NCI-H1694 treated with DMSO at 0.1 percent for 48 hours (cell line): ENCODE measurements at regions not wholly inside any gene's neighbourhood (a gene's known extent, or its start where the extent isn't known, plus 50 kb on each side); places are given as distances from the start of the nearest gene placed in this dataset.
"Not testable (repeated sequence)": the region's sequence is repeated elsewhere in the genome, so short reads cannot be mapped to it uniquely, and the experiment has no call there.

Source experiments
- DNase-seq: peaks from one replicate; lab custom pipeline; 2025; lab: John Stamatoyannopoulos, UW

DNA sequence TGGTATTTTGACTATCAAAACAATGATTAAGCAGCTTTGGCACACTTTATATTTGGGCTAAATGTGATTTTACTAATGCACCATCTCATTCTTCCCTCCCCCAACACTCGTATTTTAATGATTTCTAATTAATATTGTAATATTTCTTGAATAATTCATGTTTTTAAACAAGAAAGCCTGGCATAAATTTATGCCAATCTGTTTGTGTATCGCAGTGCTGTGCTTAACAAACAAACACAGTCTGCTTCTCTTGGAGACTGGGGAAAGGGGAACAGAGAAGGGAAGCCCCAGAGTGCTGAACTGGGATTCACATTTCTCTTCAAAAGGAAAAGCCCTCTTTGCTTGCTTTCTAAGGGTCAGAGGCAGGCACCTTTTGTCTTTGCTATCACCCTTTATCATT lies 496.9 kb upstream of the STXBP6 start:
- no peak for DNase-seq

DNA sequence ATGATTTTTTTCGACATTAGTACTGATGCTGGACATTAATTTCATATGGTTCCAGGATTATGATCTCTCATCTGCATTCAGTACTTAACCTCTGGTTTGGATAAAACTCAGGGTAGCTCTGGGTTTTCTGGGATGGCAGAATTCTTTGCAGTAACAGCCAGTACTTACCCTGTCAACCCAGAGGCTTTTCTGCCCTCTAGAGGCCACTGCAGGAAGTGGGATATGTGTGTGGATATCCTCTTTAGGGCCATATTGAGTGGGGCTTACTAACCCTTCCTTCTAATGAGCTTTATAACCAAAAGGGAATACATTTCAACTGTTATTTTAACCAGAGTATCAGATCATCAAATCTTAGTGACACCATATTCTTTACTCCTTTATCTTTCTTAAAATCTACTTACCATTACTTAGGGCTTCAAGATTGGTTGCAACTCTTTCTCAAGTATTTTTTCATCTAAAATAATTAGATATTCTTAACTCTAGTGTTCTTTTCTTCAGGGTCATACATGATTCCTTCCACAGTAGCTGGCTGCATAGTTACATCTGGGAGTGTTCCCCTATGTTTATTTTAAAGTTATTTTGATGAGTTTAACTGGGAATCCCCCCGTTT lies 488.0 kb upstream of the STXBP6 start:
- peak; percentile 37 for DNase-seq

DNA sequence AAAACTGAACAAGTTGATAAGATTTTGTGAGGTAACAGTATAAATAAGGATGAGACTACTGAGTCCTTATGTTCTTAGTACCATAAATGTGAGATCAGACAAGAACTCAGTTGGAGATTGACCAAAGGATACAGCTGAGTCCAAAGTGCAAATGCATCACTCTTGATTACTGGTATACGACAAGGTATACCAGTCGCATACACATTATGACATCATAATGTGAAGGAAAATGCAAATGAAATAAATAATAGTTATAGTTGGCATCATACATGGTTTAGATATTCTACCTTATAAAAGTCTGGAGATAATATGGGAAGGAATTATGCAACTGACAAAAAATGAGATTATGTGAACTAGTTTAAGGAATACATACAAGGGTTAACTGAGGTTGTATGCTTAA lies 476.3 kb upstream of the STXBP6 start:
- no peak for DNase-seq

DNA sequence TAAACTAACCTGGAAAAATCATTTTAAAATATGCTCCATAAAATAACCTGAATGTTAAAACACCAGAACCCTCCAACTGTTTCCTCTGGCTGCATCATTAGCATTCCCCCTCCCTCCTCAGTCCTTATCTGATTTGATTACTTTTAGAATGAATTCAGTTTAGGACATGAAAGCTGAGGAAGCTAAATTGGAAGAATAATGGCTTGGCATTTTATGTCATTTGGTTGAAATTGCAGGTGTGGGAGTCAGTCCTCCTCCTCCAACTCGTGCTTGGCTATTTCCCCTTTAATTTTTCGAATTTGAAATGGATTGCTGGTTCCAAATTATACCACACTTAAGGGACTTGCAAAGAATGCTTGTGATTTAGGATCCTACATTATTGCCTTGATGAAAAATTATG lies 473.0 kb upstream of the STXBP6 start:
- DNase-seq = no peak

DNA sequence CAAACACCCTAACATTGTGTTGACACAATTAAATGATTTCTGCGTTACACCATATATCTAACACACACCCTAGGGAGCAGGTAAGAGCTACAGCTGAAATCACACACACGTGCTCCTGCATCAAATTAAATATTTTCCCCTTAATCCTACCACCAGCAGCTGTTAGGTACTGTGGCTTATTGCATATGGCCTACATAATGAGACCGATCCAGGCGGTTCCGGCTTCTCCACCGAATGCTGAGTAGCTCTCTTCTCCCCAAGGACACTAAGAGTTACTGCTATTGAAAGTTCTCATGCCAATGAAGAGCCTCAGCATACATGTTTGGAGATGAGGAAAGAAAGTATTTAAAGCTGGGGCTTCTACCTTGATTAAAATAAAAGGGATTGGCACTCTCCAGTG lies 472.2 kb upstream of the STXBP6 start:
- DNase-seq = no peak

DNA sequence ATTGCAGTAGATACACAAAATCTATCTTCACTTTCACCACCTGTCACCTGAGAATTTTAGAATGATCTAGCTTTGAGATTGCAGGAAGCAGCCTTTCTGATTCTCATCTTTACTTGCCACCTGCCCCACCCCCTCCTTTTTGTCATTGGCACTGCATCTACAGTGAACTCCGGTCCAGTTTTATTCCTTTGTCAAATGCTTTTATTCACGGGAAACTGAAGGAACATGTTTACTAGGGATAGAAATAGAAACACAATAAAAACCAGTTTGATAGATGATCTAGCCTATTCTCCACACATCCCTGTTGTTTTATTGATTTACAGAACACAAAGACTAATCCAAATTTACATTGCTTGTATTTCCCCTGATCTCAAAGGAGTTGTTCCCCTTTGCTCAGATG lies 471.7 kb upstream of the STXBP6 start:
- DNase-seq = no peak

DNA sequence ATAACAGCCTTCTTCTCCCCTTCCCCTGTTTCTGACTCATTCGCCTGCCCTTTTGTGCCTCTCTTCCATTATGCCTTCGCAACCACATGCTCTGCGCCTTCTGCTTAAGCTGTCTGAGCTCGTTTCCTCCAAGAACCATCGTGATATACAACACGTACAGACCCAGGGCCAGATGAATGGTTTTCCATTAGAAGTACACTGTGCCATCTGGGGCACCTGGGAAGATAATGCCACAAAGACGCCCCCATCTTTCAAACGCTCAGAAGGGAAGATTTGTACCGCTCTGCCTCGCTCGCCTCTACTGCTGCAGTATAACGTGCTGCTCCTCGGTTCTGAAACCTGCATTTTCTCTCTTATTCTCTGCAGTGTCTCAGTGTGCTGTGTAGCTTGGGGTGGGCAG lies 470.9 kb upstream of the STXBP6 start:
- DNase-seq = no peak

DNA sequence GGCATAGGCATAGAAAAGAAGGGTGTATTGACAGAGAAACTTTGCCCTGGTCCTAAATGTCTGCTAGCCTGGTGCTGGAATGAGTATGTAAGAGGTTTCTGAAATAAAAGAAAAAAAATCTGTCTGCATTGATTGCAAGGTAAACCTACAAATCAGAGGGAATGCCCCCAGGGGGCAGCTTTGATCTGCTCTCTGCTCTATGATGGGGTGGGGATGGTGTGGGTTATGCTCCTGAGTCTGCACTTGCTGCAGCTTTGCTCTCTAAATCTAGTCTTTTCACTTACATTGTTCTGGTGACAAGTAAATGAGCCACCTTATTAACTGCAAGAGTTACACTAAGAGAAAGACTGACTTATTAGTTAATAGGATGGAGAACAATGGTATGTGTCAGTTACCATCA lies 468.4 kb upstream of the STXBP6 start:
- DNase-seq = no peak

DNA sequence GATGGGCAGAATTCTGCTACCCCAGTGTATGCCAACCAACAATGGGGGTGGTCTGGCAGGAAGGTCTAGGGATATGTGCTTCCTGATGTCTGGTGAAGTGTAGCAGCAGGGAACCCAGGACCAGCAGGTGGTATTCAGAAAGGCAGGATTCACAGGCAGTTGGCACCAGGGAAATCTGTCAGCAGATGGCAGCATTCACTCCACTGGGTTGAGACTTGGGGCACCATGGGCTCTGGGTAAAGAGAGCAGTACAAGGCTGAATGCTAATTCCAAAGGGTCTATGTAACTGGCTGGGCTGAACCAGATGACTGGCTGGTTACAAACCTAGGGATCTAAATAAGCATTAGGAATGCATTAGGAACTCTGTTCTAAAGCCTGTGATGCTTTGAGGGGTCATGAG lies 466.9 kb upstream of the STXBP6 start:
- peak; percentile 40 for DNase-seq

DNA sequence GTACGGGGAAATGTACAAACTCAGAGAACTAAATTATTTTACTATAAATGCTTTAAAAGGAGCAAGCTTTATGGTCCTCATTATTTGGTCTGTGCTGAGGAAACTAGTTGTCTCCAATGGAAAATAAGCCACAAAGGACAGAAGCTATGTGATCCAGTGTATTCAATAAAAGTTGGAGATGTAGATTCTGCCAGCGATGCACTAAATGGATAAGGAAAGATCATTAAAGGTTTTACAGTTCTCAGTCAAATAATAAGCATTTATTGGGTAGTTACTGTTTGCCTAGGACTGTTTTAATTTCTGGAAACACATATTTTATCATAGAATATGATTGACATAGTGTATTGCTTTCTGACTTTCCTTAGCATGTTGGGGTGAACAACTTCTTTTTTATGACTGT lies 458.9 kb upstream of the STXBP6 start:
- no peak for DNase-seq

DNA sequence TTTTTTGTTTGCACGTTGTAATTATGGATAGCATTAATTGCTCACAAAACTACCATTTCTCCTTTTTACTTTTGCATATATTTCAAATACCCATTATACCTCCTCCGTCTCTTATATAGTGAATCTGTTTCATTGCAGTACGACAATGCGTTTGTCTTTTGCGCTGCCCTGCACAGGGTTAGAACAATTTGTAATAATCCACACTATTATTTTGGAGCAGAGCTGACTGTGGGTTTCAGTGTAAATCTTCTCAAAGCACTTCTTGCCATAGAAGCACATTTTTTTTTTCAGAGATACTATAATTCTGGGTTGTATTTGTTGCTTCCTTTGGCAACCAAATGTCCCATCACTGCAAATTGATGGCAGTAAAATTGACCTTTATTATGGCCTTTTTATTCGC lies 451.8 kb upstream of the STXBP6 start:
- no peak for DNase-seq

DNA sequence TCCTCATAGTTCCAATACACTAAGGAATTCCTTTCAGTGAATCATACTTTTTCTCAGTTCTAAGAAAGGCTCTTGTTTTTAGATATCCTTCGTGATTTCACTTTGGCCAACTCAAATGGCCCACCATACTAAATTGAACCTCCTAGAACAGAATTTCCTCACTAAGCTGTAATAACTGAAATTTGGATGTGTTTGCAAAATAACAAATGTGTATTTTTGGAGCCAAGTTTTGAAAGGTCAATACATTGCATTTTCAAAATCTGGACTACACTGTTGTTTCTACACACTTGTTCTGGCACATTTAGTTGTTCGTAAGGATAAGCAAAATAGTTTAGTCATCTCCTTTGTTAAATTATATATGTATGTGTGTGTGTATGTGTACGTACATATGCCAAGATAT lies 439.0 kb upstream of the STXBP6 start:
- DNase-seq = no peak

DNA sequence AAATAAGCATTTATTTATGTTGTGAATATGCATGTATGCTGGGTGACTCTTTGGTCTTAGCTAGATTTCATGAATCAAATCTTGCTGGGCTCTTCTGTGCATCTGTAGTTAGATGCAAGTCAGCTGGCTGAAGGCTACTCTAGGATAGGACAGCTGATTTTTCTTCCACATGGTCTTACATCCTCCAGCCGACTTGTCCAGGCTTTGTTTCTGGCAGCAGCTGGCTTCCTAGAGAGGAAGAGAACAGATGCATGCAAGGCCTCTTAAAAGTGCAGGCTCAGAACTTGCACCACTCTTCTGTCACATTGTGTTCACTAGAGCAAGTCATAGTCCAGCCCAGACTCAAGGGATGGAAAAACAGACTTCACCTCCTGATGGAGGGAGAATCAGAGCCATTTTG lies 435.4 kb upstream of the STXBP6 start:
- no peak for DNase-seq

DNA sequence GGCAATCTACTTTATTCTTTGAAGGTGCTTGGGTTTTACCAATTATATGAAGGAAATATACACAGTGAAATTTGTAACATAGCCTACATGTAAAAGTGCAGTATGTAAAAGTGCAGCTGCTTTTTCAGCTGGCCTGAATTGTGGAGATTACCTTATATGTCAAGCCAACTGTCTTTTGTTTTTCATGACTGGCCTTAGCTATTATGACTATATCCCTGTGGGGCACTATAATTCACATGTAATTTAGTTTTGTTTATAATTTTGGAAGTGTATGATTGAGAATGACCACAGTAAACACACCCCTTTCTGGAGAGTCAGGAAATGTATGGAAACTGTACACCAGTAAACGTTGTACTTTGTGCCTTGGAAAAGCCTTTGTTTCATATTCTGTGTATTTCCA lies 435.0 kb upstream of the STXBP6 start:
- DNase-seq = no peak

DNA sequence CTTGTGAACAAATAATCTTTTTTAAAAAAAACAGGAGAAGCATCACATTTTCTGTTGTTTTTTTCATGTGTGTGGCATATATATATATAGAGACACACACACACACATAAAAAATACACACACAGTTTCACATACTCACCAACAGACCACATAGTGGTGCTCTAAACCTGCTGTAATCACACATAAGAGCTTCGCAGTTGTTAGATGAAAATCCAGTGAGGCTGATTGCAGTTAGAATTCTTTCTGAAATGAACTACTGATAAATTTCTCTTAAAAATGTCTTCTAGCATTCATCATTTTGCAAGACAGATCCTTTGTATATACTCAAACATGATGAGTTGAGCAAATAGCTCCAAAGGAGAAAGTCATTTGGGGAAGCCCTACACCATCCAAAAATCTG lies 434.3 kb upstream of the STXBP6 start:
- DNase-seq = no peak

DNA sequence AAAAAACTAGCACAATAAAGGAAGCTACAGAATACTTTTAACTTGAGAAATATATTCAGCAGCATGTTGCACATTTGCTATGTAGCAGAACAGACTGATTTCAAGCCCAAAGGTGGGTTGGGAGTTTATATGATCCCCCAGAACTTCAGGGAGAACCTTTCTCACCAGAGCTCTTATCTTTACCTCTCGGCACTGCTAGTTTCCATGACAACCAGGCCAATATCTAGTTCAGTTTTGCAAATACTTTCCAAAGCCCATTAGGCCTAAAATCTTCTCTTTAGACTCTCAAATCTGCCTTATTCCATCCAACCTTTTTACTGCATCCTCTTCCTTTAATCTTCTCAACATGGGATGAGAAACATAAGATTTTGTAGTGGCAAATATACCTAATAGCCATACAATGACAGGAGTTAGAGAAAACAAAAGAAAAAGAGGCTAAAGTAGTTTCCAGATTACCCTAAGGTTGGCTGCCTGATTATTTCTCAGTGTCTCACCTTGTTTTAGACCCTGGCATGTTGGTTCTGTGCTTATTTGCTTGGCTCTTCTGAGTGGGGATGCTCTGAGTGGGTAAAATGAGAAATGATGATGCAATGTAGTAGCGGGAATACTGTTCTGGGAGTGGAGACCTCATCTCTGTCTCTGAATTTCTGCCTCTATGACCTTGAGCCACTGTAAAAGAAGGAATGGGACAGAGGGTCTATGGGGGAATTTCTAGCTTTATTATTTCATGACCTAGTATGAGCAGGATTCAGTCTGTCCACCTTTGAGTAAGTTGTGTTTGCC lies 427.6 kb upstream of the STXBP6 start:
- DNase-seq = no peak

DNA sequence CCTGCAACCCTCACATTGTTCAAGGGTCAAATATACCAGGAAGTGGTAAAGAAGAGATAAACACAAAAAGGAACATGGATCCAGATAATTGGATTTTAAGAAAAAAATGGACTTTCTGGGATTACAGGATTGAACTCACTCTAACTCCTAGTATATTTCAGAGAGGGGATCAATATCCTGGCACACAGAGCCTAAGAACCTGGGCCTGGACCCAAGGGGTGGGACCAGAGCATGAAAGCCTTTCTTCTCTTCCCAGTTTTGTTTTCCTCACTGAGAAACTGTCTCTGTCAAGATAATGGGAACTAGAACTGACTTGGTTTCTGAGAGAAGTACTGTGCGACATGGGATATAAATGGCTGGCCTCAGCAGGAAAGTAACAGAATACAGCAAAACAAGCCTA lies 422.8 kb upstream of the STXBP6 start:
- DNase-seq = no peak

DNA sequence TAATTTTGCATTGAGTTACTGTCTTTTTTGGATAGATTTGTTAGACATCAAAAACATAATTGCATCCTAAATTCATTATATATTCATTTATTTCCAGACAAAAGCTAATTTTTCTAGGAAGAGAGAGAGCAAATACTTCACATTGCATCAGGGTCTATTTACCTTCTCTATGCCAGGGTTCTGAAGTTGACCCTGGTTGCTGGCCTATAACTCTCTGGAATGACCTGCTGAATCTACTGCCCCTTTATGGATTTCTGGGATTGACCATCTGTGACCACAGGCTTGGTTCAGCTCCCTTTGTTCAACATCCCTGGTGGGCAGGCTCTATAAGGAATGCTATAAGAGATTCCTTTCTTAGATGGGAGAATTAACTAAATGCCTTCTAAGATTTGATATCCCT lies 414.8 kb upstream of the STXBP6 start:
- no peak for DNase-seq

DNA sequence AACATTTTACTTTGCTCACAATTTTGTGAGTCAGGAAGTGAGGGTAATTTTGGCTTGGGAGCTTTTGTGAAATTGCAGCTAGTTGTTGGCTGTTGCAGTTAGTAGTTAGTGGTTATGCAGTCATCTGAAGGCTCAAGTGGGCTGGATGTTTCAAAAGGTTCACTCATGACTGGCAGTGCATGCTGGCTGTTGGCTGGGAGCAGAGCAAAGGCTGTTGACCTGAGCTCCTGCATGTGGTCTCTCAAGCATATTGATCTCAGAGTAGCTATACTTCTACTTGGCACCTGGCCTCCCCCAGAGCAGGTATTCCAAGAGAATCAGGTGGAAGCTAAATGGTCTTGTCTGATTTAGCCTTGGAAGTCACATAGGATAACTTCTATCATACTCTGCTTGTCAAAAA lies 414.1 kb upstream of the STXBP6 start:
- no peak for DNase-seq

DNA sequence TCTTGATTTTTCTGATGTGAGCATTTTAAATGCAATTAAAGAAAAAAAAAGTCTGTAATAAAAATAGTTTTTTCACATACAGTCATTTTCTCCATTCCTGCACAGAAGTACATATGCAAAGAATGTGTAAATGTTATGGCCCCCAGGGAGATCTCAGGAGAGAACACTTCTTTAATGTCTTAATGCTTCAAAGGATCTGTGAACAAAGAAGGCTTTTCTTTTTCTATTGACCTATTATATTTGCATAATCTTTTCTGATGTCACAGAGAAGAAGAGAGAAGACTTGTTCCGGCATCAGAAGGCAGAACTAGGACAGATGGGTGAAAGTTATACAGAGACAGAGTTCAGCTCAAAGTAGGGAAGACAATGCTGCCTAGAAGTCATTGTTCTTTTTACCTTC lies 413.5 kb upstream of the STXBP6 start:
- DNase-seq = no peak

DNA sequence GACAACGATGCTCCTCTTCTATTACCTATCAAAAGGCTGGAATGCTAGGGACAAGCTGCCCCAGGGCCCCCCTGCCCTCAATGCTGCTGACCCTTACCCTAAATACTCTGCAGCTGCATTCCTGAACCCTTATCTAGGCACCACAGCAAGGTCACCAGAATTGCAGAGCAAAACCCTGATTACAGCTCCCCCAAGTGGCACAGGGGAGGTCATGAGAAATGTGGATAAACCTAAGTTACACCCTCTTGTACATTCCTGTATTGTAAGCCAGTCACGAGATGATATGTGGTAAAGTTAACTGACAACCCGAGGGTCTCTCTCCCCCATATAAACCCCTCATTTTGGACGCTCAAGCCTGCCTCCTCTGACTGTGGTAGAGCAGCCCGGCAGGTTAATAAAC lies 411.8 kb upstream of the STXBP6 start:
- DNase-seq = no peak

DNA sequence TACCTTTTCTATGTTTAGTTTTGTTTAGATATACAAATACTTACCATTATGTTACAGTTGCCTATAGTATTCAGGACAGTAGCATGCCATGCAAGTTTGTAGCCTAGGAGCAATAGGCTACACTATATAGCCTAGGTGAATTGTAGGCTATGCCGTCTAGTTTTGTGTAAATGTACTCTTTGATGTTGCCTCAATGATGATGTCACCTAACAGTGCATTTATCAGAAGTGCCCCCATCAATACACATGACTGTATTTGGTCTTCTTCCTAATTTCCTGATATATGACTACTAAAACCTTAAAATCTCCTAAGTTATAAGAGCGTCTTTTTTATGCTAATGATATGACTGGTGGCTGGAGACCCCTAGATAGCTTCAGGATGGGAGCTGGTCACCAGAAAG lies 394.4 kb upstream of the STXBP6 start:
- no peak for DNase-seq

DNA sequence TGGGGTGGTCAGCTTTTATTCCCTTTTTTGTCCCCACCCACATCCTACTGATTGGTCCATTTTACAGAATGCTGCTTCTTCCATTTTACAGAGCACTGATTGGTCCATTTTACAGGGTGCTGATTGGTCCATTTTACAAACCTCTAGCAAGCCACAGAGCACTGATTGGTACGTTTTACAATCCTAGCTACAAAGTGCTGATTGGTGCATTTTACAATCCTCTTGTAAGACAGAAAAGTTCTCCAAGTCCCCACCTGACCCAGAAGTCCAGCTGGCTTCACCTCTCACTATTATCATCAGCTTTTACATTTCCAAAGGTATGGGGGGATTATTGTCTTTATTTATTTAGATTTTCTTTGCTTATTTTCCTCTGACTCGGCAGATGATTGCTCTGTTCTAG lies 390.4 kb upstream of the STXBP6 start:
- DNase-seq = not testable (repeated sequence)

DNA sequence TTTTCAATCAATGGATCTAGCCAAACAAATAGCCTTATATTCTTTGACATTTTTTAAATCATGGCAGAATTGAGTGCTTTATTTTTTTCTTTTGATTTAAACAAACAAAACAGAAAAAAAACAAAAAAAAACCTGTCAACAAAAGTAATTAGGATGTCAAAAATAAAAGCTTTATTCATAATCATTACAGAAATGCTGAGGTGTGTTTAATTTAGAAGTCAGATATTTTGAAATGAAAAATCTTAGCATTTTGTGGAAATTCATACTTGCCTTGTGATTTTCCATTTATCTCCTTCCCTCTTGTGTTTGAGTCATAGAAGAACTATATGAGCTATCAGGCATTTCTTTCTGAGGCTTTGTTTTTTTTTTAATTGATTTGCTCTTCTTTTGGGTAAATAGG lies 387.0 kb upstream of the STXBP6 start:
- no peak for DNase-seq
